ENCODE measurements at regions not wholly inside any gene's neighbourhood (a gene's known extent, or its start where the extent isn't known, plus 50 kb on each side); places are given as distances from the start of the nearest gene placed in this dataset.

- TF ChIP-seq GATA2 (IDR thresholded peaks at IDR 0.05; ENCODE audit: low read depth, low read length) (no peak), GATA3 (IDR thresholded peaks at IDR 0.05; ENCODE audit: low read depth, low read length) (no peak)
Measured at GRCh38 chr2:156673981-156674380, 237.8 kb downstream of the GPD2 start.
